GM10248 (cell line): ENCODE measurements at regions not wholly inside any gene's neighbourhood (a gene's known extent, or its start where the extent isn't known, plus 50 kb on each side); places are given as distances from the start of the nearest gene placed in this dataset.
"Not testable (repeated sequence)": the region's sequence is repeated elsewhere in the genome, so short reads cannot be mapped to it uniquely, and the experiment has no call there.

Source experiments
- CTCF ChIA-PET: fragments of 300-600 bp; sonication (Branson Sonifier 250); formaldehyde crosslinking; extraction: SDS; loops from one replicate; lab custom pipeline; 2021; ENCODE audit warnings: antibody characterized with exemption; lab: Yijun Ruan, JAX
- POLR2A ChIA-PET: fragments of 350-650 bp; sonication (Branson Sonifier 250); formaldehyde crosslinking; extraction: SDS; loops from one replicate; lab custom pipeline; 2020; ENCODE audit warnings: antibody characterized with exemption; lab: Yijun Ruan, JAX
- DNase-seq: peaks from one replicate; pipeline ENCODE4 v3.0.0; 2012; ENCODE audit errors: extremely low spot score
- TF ChIP-seq, protein P1 (sequence below): IDR thresholded peaks from 2 replicates; pipeline ENCODE4 v1.5.1; 2012; ENCODE audit warnings: mild to moderate bottlenecking, low read depth; ENCODE audit errors: extremely low read depth, missing control alignments, control extremely low read depth

DNA sequence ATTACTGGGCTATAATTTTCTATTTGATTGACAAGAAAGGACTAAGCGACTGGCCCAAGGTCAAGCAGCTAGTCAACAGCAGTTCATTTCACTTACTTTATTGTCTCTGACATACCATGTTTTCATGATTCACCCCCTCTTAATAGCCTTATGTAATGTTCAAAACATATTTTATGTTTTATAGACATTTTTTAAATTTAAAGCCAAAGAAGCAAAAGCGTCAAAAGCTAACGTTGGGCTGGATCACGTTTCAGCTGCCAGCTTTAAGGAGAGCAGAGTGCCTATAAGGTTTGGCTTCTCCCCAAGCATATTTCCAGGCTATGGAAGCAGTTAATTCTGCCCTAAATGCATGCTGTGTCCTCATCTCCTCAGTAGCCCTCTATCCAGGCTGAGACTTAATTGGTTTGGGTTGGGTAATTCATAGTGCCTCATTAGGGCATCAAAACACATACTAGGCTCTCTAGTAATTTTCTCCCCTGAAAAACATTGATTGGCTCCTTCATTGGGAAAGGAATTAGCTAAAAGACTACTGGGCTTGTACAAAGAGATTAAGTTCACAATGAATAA lies 94.8 kb upstream of the CREB1 start:
- CTCF ChIA-PET: interaction anchor here (1.0 to 2.5 kb wide), 8 partner anchors 10 to 635 kb away, joined by 3 to 11 read pairs (median 4); no protein-coding TSS in a partner anchor
- no peak for DNase-seq
- TF ChIP-seq, protein P1, sequence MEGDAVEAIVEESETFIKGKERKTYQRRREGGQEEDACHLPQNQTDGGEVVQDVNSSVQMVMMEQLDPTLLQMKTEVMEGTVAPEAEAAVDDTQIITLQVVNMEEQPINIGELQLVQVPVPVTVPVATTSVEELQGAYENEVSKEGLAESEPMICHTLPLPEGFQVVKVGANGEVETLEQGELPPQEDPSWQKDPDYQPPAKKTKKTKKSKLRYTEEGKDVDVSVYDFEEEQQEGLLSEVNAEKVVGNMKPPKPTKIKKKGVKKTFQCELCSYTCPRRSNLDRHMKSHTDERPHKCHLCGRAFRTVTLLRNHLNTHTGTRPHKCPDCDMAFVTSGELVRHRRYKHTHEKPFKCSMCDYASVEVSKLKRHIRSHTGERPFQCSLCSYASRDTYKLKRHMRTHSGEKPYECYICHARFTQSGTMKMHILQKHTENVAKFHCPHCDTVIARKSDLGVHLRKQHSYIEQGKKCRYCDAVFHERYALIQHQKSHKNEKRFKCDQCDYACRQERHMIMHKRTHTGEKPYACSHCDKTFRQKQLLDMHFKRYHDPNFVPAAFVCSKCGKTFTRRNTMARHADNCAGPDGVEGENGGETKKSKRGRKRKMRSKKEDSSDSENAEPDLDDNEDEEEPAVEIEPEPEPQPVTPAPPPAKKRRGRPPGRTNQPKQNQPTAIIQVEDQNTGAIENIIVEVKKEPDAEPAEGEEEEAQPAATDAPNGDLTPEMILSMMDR: no peak
- POLR2A ChIA-PET: no interaction called here

DNA sequence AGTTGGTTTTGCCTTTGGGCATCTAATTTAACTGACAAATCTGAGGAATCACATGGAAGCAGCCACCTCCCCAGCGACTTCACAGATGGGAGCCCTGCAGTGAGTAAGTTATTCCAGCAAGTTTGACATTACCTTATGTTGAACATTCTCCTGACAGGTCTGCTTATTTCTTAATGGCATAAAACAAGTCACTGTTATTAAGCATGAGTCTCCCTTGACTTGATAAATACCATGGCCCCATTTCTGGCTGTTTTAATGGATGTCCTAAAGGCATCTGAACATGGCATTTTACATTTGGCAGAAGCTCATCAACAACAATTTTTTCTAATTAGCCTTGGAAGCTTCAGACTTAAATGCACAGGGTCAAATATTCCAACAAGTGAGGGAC lies 92.6 kb upstream of the CREB1 start:
- no peak for DNase-seq
- ChIA-PET POLR2A (no interaction called here), CTCF (no interaction called here)
- TF ChIP-seq, protein P1: no peak

DNA sequence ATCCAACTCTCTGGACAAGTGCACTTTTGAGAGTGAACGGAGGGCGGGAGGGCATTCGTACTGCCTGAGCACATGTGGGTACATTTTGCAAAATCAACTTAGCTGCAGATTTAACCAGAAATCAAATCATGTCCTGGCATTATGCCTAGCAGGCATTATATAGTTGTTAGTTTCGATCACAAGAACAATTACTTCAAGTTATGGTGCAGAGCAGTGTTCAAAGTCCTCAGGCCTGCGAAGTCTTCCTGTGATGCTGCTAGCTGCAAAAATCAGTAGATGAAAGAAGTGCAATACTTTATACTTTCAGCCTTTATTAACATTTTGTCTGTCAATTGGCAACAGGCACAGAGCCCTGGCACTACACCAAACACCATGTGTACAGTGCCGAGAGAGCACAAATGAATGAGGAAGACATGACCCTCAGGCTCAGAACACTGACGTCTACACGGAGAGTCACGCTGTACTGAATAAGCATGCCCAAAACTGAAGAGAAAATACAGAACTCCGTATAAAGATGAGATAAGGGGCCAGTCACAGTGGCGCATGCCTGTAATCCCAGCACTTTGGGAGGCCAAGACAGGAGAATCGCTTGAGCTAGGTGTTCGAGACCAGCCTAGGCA lies 92.1 kb upstream of the CREB1 start:
- no peak for DNase-seq
- POLR2A ChIA-PET: no interaction called here
- TF ChIP-seq, protein P1: no peak
- CTCF ChIA-PET: interaction anchor here (1.0 to 1.5 kb wide), 2 partner anchors 14 to 25 kb away, joined by 3 to 5 read pairs; no protein-coding TSS in a partner anchor

DNA sequence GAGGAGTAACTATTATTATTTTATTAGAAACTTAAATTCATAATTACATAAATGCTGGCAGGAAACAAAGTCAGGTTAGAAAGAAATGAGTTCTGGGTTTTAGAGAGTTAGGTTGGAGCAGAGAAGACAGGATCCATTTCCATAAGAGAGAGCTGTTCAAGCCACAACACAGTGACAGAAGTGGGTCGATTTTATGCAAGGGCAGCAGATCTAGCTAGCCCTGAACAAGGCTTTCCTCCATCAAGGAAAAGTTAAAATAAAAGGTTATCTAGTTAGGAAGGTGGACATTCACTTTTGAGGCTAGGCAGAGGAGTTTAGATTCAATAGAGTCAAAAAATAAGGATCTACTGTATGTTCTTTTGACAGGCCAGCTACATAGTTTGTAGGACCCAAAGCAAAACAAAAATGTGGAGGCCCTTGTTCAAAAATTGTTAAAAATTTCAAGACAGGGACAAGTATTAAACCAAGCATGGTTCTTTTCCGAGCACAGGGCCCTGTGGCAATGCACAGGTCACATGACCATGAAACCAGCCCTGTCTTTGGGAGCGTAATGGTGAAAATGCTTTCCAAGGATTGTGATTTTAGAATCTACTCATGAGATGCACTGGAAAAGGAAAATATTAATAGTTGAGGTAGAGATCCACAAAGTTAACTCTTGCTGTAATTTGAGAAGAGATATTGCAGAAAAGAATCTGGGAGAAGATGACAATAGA lies 91.2 kb upstream of the CREB1 start:
- ChIA-PET POLR2A (no interaction called here), CTCF (interaction anchor here (1.0 to 1.5 kb wide), 2 partner anchors 15 to 26 kb away, joined by 3 to 5 read pairs; no protein-coding TSS in a partner anchor)
- DNase-seq: no peak

DNA sequence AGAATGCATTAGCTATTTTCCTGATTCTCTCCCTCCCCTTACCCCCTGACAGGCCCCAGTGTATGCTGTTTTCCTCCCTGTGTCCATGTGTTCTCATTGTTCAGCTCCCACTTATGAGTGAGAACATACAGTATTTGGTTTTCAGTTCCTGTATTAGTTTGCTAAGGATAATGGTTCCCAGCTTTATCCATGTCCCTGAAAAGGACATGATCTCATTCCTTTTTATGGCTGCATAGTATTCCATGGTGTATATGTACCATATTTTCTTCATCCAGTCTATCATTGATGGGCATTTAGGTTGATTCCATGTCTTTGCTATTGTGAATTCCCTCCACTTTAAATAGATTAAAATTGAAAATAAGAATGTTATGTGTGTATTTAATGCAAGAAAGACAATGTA lies 89.9 kb upstream of the CREB1 start:
- POLR2A ChIA-PET, DNase-seq, CTCF ChIA-PET: not testable (repeated sequence)

More for the DNA sequence above, 91.2 kb upstream of the CREB1 start:
- TF ChIP-seq, protein P1: no peak

DNA sequence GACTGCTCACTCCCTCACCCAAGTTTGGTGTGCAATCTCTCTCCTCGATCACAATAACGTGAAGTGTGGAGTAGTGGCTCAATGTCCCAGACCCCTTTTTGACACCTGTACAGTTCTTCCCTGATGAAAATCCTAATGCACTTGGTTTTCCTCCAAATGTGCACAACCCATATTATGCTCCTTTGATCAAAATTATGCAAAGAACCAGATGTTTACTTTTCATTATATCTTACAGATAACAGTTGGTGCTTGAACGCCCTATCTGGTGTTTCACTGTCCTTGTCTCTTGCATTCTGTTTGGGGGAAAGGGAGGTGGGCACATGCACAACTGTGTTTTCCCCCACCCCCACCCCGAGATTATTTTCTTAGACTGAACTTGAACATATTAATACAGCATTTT lies 85.0 kb upstream of the CREB1 start:
- ChIA-PET CTCF (no interaction called here), POLR2A (no interaction called here)
- DNase-seq: no peak
- TF ChIP-seq, protein P1: no peak
